ENCODE measurements at regions not wholly inside any gene's neighbourhood (a gene's known extent, or its start where the extent isn't known, plus 50 kb on each side); places are given as distances from the start of the nearest gene placed in this dataset.

DNA sequence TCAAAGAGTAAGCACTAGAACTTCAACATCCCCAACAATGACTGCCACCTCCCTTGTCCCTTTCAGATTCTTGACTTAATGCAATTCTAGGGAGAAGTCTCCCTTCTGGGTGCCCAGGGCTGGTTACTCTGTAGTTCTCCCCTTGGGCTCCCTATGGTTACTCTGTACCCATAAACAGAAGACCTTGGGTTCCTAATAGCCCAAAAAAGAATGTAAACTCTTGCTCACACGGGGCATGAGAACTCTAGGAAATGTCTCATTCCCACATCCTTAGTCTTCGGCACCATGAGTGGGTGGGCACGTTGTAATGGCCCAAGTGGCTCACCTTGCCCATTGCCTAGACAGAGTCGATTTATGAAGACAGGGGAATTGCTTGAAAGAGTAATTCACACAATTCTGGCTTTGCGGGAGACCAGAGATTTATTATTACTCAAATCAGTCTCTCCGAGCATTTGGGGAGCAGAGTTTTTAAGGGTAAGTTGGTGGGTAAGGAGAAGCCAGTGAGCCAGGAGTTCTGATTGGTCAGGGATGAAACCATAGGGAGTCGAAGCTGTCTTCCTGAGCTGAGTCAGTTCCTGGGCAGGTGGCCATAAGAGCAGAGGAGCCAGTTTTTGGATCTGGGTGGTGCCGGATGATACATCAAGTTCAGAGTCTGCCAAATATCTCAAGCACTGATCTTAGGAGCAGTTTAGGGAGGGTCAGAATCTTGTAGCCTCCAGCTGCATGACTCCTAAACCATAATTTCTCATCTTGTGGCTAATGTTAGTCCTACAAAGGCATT is 61.2 kb upstream of the SIRPG start:
- H3K36me3 ChIP-seq, result no peaks in the 10 kb centered on the region
- no peak for DNase-seq
- TF ChIP-seq, protein P1, sequence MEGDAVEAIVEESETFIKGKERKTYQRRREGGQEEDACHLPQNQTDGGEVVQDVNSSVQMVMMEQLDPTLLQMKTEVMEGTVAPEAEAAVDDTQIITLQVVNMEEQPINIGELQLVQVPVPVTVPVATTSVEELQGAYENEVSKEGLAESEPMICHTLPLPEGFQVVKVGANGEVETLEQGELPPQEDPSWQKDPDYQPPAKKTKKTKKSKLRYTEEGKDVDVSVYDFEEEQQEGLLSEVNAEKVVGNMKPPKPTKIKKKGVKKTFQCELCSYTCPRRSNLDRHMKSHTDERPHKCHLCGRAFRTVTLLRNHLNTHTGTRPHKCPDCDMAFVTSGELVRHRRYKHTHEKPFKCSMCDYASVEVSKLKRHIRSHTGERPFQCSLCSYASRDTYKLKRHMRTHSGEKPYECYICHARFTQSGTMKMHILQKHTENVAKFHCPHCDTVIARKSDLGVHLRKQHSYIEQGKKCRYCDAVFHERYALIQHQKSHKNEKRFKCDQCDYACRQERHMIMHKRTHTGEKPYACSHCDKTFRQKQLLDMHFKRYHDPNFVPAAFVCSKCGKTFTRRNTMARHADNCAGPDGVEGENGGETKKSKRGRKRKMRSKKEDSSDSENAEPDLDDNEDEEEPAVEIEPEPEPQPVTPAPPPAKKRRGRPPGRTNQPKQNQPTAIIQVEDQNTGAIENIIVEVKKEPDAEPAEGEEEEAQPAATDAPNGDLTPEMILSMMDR (IDR thresholded peaks at IDR 0.05; ENCODE audit: low read depth, low read length), result no peak
- no peaks in the 10 kb centered on the region for H3K27me3 ChIP-seq
- H3K4me3 ChIP-seq (ENCODE audit: low read depth, low read length), result no peak overlapping the region
- H3K9me3 ChIP-seq, result no peaks in the 10 kb centered on the region
- no peaks in the 10 kb centered on the region for H3K4me1 ChIP-seq

DNA sequence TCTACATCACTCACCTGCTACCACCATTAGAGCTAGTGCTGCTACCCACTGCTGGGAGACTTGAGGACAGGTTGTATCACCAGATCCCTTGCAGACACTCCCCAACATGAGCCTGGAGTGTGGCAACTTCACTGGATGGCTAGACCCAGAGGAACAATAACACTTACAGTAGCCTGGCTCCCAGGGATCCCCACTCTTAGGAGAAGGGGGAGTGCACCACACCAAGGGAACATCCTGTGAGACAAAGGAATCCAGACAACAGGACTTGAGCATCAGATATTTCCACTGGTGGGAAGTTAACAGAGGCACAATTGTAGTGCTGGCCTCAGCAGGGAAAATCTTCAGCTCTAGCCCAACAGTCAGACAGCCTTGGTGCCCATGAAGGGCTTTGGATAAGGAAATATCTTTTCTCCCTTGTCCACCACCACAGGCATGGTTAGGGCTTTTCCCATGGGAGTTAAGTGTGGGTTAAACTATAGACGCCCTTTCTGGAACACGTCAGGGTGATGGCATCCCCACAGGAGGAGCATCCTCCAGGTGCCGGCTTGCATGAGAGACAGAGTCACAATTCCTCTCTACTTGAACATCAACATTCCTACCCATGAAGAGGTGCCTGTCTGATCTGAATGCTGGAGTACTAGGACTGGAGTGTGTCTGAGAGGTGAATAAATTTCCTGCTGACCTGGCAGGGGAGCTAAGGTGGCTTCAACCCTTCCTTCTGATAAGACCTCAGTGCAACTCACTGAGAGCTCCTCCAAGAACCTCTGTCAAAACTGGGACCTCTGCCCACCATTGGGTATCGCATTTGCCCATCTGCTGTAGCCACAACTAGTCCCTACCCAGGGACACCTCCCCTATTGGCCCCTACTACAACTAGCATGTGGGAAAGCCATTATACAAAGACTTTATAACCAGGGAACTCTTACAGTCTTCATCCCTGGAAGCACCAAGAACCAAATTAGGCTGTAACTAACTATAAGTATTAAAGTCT is 55.4 kb upstream of the SIRPG start:
- no peaks in the 10 kb centered on the region for H3K9me3 ChIP-seq
- no peaks in the 10 kb centered on the region for H3K36me3 ChIP-seq
- TF ChIP-seq, protein P1 (IDR thresholded peaks at IDR 0.05; ENCODE audit: low read depth, low read length), result no peak
- DNase-seq, result no peak
- no peak overlapping the region for H3K4me3 ChIP-seq (ENCODE audit: low read depth, low read length)
- no peaks in the 10 kb centered on the region for H3K27me3 ChIP-seq
- peaks cover 7% of the 10 kb centered on the region for H3K4me1 ChIP-seq

DNA sequence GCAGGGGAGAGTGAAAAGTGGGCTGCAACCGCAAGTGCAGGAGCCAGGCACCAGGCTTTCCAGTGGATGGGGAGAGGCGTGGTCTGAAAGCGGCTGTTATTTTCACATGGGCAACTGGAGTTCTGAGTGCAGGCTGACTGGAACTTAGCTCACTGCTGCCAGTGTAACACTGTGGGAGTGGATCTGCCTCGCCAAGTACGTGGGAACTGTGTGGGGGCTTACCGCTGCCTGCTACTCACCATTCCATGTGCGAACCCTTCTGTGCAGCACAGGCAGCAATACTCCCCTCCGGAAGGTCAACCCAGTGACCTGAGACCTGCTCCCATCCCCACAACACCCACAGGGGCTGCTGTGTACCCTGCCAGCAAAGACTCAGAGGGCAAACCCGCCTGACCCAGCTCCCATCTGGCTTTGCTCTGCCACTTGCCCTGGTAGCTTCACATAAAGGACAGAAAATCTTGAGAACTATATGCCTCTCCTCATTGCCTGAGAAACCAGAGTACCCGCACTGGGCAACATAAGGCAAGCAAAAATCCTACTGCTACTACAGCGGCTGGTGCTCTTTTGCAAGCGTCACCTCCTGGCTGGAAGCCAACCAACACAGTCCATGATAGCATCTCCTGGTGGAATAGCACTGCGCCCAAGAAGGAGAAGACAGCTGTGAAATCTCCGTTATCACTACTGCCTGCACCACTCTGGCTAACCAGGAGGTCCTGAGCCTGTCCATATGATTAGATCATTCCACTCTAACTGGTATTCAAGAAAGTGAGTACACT is 54.4 kb upstream of the SIRPG start:
- no peak overlapping the region for H3K4me3 ChIP-seq (ENCODE audit: low read depth, low read length)
- DNase-seq, result peak; percentile 62
- H3K9me3 ChIP-seq, result no peaks in the 10 kb centered on the region
- H3K4me1 ChIP-seq, result peaks cover 7% of the 10 kb centered on the region
- no peaks in the 10 kb centered on the region for H3K36me3 ChIP-seq
- TF ChIP-seq, protein P1 (IDR thresholded peaks at IDR 0.05; ENCODE audit: low read depth, low read length), result no peak
- no peaks in the 10 kb centered on the region for H3K27me3 ChIP-seq

DNA sequence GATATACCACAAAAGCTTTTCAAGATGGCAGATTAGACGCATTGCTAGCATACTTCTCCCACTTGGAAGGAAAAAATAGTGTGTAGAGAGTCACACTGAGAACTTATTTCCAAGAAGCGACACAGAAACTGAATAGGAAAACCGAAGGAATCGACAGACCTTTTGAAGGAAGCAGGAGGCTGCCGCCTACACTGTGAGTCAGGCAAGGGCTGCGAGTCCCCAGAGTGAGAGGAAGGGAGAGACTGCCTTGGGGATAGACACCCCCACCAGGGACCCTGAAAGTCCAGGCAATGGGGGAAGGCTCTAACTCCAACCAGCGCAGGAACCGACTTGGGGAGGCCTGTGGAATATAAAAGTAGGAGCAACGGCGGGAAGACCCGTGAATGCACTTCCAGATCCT is 53.7 kb upstream of the SIRPG start:
- Histone ChIP-seq H3K36me3 (no peaks in the 10 kb centered on the region), H3K4me3 (ENCODE audit: low read depth, low read length) (no peak overlapping the region), H3K9me3 (no peaks in the 10 kb centered on the region), H3K4me1 (peaks cover 7% of the 10 kb centered on the region), H3K27me3 (no peaks in the 10 kb centered on the region)
- DNase-seq, result no peak
- TF ChIP-seq, protein P1 (IDR thresholded peaks at IDR 0.05; ENCODE audit: low read depth, low read length), result no peak

DNA sequence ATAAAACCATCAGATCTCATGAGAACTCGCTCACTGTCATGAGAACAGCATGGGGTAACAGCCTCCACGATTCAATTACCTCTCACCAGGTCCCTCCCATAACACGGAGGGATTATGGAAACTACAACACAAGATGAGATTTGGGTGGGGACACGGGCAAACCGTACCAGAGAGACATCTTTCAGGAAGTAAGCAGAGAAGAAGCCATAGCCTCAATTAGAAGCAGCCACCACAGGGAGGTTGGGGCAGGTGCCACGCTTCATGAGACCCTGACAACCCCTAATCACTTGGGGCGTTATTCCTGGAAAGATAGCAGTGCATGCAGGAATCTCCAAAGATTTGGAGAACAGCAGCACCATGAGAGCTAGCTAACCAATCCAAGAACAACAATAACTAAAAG is 52.9 kb upstream of the SIRPG start:
- Histone ChIP-seq H3K9me3 (no peaks in the 10 kb centered on the region), H3K27me3 (no peaks in the 10 kb centered on the region), H3K4me1 (peaks cover 7% of the 10 kb centered on the region), H3K36me3 (no peaks in the 10 kb centered on the region), H3K4me3 (ENCODE audit: low read depth, low read length) (no peak overlapping the region)
- TF ChIP-seq, protein P1 (IDR thresholded peaks at IDR 0.05; ENCODE audit: low read depth, low read length), result no peak
- DNase-seq, result no peak

All from BE2C (cell line).